ENCODE measurements at regions not wholly inside any gene's neighbourhood (a gene's known extent, or its start where the extent isn't known, plus 50 kb on each side); places are given as distances from the start of the nearest gene placed in this dataset.
"Not testable (repeated sequence)": the region's sequence is repeated elsewhere in the genome, so short reads cannot be mapped to it uniquely, and the experiment has no call there.

- no peak for DNase-seq (ENCODE audit: low spot score)
Observed at GRCh38 chr2:146615778-146616177, 1229.1 kb upstream of the ACVR2A start.

- no peak for DNase-seq (ENCODE audit: low spot score)
Observed at GRCh38 chr2:146608490-146608889, 1236.3 kb upstream of the ACVR2A start.

- no peak for DNase-seq (ENCODE audit: low spot score)
Observed at GRCh38 chr2:146604521-146604920, 1240.3 kb upstream of the ACVR2A start.

- no peak for DNase-seq (ENCODE audit: low spot score)
Observed at GRCh38 chr2:146602856-146603255, 1242.0 kb upstream of the ACVR2A start.

- DNase-seq (ENCODE audit: low spot score), result no peak
Observed at GRCh38 chr2:146602383-146602782, 1242.4 kb upstream of the ACVR2A start.

- DNase-seq (ENCODE audit: low spot score), result no peak
Observed at GRCh38 chr2:146598791-146599190, 1246.0 kb upstream of the ACVR2A start.

GRCh38 chr2:146597291-146597690, 1247.5 kb upstream of the ACVR2A start:
- no peak for DNase-seq (ENCODE audit: low spot score)

GRCh38 chr2:146591908-146592307, 1252.9 kb upstream of the ACVR2A start:
- no peak for DNase-seq (ENCODE audit: low spot score)

- no peak for DNase-seq (ENCODE audit: low spot score)
Observed at GRCh38 chr2:146587291-146587713, 1257.5 kb upstream of the ACVR2A start.

GRCh38 chr2:146584316-146584715, 1260.5 kb upstream of the ACVR2A start:
- no peak for DNase-seq (ENCODE audit: low spot score)

GRCh38 chr2:146579147-146579930, 1265.5 kb upstream of the ACVR2A start:
- no peak for DNase-seq (ENCODE audit: low spot score)

- DNase-seq (ENCODE audit: low spot score), result no peak
Observed at GRCh38 chr2:146576339-146577111, 1268.3 kb upstream of the ACVR2A start.

GRCh38 chr2:146572598-146572997, 1272.2 kb upstream of the ACVR2A start:
- DNase-seq (ENCODE audit: low spot score), result no peak

GRCh38 chr2:146561996-146562395, 1282.8 kb upstream of the ACVR2A start:
- no peak for DNase-seq (ENCODE audit: low spot score)

GRCh38 chr2:146547236-146547635, 1297.6 kb upstream of the ACVR2A start:
- DNase-seq (ENCODE audit: low spot score), result no peak

GRCh38 chr2:146544701-146545100, 1300.1 kb upstream of the ACVR2A start:
- no peak for DNase-seq (ENCODE audit: low spot score)

- DNase-seq (ENCODE audit: low spot score), result no peak
Observed at GRCh38 chr2:146541896-146542295, 1302.9 kb upstream of the ACVR2A start.

GRCh38 chr2:146540271-146540932, 1304.4 kb upstream of the ACVR2A start:
- no peak for DNase-seq (ENCODE audit: low spot score)

GRCh38 chr2:146539739-146540138, 1305.1 kb upstream of the ACVR2A start:
- not testable (repeated sequence) for DNase-seq (ENCODE audit: low spot score)

GRCh38 chr2:146537477-146537876, 1307.4 kb upstream of the ACVR2A start:
- no peak for DNase-seq (ENCODE audit: low spot score)

- DNase-seq (ENCODE audit: low spot score), result no peak
Observed at GRCh38 chr2:146532509-146533147, 1312.2 kb upstream of the ACVR2A start.

- DNase-seq (ENCODE audit: low spot score), result no peak
Observed at GRCh38 chr2:146532009-146532408, 1312.8 kb upstream of the ACVR2A start.

Measured in SK-N-DZ (cell line).